Left renal cortex interstitium (tissue), 4 donors: ENCODE measurements at regions not wholly inside any gene's neighbourhood (a gene's known extent, or its start where the extent isn't known, plus 50 kb on each side); places are given as distances from the start of the nearest gene placed in this dataset.

Source experiments
- DNase-seq, 4 donors: peaks; one replicate each; pipeline ENCODE4 v3.0.0-alpha.2; 2013; ENCODE audit warnings: low read depth in 4 of 4, low spot score in 2 of 4, missing footprints in 1 of 4

- DNase-seq, result peak in 3 of 4 donors; percentile 53 to 63 (median 58)
Observed at GRCh38 chr7:153886506-153887441, 165.4 kb upstream of the DPP6 start.

DNA sequence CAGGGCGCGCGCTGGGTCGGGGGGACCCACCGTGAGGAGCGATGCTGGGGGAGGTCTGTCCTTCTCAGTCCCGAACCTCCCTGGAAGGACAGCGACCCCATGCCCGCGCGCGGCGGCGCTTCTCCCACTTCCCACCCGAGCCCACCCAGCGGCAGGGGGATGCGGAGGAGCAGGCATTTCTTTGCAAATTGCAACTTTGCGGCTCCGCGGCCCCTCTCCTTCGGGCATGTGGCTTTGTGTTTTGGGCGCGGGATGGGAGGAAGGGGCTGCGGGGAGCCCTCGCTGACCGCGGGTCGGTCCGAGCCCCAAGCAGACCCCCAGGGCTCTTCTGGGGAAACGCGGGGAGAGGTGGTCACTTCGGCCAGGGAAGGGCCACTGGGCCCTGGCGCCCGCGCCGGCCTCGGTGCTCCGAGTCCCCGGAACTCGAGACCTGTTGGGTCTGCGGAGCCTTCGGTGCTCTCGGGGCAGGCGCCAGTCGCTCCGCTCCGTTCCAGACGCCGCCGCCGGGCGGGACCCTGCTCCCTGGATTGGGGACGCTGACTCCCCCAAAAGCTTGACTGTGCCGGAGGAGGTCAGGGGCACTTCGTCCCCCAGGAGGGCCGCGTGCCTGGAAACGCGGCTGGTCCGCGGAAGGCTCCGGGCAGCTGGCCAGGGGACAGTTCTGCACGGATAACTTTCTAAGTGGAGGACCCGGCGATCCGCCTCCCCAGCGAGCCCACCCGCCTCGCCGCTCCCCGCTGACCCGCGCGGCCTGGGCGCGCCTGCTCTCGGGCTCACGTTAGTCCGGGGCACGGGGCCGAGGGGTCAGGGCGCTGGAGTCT is 164.2 kb upstream of the DPP6 start:
- DNase-seq, result peak in 1 of 4 donors; percentile 21

- DNase-seq, result no peak
Observed at GRCh38 chr7:153891990-153892389, 160.2 kb upstream of the DPP6 start.

- no peak for DNase-seq
Observed at GRCh38 chr7:153902862-153903261, 149.3 kb upstream of the DPP6 start.

- DNase-seq, result no peak
Observed at GRCh38 chr7:153912211-153912610, 140.0 kb upstream of the DPP6 start.

DNA sequence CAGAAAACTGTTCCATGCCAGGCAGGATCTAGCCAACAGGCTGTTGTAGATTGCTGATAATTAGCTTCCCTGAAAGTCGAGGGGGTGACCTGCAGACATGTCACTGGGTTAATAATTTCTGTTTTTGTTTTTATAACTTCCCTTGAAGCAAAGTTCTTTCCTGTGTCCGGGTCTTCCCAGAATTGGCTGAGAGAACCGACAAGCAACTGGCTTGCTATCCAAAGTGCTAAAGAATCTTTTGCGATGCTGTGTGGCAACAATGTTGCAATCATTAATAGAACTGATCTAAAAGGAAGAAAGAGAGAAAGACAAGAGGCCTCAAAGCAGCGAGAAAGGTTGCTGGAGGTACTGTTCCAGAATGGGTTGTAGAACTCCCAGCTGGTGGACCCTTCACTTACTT is 132.1 kb upstream of the DPP6 start:
- no peak for DNase-seq

- DNase-seq, result no peak
Observed at GRCh38 chr7:153920897-153921296, 131.3 kb upstream of the DPP6 start.

DNA sequence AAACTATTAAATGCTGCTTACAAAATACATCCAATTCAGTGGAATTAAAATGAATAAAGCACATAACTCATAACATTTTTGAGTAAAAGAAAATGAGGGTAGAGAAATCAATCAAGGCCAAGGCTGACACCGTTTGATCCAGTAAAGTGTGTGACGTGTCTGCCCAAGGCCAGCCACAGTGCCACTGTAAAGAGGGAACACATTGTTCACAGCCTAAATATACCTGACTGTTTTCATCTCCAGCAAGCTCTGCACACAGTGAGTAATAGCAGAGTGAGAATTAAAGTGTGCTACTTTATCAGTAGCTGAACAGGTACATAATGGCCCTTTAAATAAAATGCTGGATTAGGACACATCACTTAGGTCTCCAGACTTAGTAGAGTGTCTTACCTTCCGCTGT is 130.8 kb upstream of the DPP6 start:
- no peak for DNase-seq

DNA sequence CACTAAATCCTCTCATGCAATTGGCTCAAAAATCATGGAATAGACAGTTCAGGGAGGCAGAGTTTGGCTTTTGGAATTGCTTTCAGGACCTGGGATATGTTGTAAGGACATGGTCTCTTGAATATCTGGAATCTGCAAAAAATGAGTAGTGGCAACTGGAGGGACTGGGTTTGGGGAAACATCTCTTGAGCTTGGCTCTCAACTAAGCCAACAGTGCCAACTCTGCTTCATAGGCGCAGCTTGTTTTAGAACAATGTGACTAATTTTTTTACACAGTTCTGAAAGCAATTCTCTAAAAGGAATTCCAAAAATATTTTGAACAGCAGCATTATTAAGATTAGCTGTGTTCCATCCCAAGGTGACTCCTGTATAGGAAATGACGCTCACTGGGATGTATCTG is 121.5 kb upstream of the DPP6 start:
- no peak for DNase-seq

- DNase-seq, result no peak
Observed at GRCh38 chr7:153934048-153934447, 118.2 kb upstream of the DPP6 start.

DNA sequence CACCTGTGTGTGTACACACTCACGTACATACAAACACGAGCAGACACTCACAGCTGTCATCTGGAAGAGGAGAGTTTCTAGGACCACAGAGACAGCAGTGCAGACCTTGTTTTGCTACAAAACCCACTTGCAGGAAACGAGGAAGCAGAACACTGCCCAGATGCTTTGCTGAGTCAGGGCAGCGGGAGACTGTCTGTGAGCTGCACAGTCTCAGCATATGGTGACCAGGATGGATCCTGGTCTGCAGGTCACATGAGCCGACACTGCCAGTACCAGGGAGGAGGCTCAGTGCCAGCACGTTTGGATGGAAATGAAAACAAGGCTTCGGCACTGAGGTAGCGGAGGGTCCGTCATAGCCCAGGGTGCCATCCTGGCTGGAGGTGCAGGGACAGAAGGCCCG is 117.6 kb upstream of the DPP6 start:
- no peak for DNase-seq

DNA sequence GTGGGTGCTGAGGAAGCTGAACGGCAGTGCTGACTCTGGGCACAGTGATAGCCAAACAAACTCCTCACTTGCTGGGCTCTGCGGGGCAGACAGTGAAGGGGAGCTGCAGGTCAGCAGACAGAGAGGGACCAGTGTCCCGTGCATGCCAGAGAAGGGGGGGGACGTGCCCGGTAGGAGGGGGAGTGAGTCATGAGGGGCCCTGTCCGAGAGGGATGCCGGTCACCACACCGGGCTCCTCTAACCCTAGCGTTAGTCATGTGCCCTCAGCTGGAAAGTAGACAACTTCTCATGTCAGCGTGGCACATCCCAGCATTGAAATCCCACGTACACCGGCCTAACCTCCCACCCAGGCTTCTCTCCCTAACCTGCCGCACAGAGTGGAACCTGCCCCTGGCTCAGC is 117.1 kb upstream of the DPP6 start:
- no peak for DNase-seq

DNA sequence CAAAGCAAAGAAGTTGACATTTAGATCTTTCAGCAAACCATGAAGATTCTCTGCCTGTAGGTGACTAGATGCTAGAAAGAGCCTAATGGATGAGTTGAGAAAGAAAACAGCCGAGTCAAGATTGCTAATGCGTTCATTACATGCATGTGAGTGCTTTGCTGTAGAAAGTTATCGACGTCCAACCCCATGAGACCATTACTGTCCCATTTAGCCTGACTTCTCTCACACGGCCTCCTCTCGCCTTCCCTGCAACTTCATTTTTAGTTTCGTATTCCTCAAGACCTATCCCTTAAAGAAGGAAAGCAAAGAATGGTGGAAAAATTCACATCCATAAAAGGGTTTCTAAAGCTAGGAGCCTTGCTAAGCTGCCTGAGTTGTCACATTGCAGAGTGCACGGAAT is 113.7 kb upstream of the DPP6 start:
- DNase-seq, result no peak

DNA sequence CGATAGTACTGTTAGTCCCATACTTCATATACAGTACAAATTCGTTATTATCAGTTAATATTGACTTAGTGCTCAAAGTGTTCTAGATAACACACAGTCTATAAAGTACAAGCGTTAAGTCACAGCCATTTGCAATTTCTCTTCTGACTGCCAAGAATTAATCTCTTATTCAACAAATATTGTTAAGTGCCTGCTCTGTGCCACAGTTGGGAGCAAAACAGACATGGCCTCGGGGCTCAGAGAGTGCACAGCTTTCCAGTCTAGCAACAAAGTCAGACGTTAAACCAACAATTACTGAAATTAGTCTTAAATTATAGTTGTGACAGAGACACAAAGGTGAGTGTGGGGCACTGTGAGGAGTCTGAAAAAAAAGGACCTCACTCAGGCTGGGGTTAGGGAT is 113.0 kb upstream of the DPP6 start:
- no peak for DNase-seq

DNA sequence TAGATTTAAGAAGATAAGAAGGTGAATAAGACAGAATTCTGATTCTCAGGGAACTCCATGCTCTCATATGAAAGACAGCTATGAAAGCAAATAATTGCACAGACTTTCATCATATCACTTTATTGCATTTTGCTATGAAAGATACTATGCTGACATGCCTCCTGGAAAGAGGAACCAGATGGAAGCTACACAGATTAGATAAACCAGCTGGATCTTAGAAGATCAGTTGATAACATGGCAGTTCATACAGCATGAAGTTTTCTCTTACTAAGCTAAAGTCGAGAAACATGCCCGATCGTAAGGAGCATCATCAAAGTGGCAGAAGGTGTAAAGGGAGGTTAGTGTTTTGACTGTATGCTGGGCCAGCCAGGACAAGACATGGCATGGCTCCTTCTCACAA is 112.5 kb upstream of the DPP6 start:
- DNase-seq, result no peak

DNA sequence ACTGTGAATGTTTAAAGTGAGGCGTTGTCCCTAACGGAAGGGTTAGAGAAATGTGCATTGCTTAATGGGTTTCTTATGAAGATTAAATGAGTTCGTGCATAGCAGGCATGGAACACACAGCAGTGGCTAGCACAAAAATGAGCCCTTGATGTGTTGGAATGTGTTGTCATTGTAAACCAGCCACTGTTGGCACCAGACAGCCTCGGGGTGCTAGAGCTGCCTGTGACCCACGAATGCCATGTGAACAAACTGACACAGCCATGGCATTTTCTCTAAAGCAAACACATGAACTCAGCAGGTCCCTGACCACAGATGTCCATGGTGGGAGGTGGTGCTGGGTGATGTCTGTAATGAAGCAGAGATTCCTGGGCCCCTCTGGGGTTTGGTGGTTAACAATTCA is 111.1 kb upstream of the DPP6 start:
- DNase-seq, result no peak

DNA sequence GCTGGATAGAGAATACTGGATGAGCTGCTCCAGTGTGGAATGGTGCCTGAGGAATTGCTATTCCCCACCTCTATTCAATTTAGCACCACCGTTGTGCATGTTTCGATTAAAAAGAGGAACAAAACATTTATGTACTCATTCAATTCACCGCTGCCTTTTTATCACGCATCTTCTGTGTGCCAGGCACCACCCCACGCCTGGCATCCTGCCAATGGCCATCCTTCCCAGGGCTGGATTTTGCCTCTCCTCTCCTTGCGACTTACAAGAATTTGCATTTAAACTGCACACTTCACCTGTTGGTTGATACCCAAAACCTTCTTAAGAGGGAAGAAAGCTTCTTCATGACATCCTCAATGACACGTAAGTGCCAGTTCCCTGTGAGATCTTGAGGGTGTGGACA is 110.2 kb upstream of the DPP6 start:
- no peak for DNase-seq

DNA sequence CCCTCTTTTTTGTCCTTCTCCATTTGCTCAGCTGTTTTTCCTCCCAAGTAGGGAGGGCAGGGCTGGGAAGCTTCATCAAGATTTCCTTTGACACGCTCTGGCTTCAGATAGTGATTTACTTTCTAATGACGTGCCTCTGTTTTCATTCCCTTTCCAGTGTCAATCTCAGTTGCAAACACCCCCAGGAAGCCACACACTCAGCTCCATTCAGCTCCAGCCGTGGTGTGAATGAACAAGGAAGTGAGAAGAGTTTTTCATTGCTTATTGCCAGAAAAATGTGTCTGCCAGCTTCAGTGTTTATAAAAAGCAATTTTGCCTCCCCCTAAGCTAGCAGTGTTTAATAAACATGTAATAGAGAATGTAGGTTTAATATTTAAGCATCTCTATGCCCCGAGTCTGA is 108.7 kb upstream of the DPP6 start:
- peak in 2 of 4 donors; percentile 31 to 52 for DNase-seq

DNA sequence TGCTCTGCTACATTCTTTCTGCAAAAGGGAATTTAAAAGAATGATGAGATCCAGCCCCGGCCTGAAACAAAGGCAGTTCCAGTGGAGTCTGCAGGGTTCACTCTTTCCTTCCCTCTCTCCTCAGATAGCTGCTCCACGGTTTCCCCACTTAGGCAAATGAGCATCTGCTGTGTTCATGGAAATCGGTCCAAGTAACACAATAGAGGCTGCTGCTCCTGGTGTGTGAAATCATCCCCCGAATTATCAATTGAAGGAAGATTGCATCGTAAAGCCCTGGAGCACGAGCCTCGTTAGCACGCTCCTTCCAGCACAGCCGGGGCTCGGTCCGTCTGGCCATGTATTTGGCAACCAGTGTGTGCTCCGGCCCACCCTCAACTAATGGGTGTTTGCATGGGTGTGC is 108.3 kb upstream of the DPP6 start:
- no peak for DNase-seq

DNA sequence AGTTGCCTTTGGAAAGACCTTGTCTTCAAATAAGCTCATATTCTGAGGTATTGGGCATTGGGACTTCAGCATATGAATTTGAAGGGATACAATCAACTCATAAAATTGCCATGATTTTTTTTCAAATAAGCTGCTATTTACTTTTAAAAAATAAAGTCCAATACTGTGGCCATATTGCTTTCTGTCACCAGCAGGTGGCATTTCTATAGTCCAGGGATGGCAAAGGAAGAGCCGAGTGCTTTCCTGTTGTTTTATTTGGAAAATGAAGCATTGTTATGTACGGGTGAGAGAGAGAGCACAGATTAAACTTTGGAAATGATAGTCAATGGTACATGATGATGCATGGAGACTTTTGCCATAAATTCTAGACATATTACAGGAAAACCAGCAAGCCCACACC is 104.1 kb upstream of the DPP6 start:
- DNase-seq, result no peak

DNA sequence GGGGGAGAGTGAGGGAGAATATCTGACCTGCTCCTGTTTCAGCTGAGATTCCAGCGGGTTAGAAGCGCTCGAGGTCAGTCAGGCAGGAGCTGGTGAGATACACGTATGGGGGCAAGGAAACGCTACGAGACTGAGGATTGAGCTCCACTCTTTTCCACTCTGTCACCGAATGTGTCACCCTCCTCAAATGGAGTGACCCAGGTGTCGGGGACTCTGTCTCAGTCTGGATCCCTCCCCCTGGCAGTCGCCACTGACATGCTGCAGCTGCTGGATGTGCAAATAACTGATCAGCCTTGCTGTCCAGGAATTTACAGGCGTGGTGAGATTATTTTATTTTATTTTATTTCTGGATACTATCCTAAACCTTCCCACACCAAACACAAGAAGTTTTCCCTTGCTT is 100.9 kb upstream of the DPP6 start:
- DNase-seq, result no peak

GRCh38 chr7:153954477-153954876 is 97.7 kb upstream of the DPP6 start:
- no peak for DNase-seq
